Activated T-cell treated with anti-CD3 and anti-CD28 coated beads, Interleukin-2, amount 50 U/mL, for 1 hour (primary cell): ENCODE measurements at regions not wholly inside any gene's neighbourhood (a gene's known extent, or its start where the extent isn't known, plus 50 kb on each side); places are given as distances from the start of the nearest gene placed in this dataset.
"Not testable (repeated sequence)": the region's sequence is repeated elsewhere in the genome, so short reads cannot be mapped to it uniquely, and the experiment has no call there.

Experiments used
- DNase-seq: peaks from one replicate; pipeline ENCODE4 v3.0.0-alpha.2; 2020

GRCh38 chr16:59913666-59914065, 1179.5 kb upstream of the GOT2 start:
- no peak for DNase-seq

GRCh38 chr16:59909262-59909661, 1175.1 kb upstream of the GOT2 start:
- no peak for DNase-seq

GRCh38 chr16:59907611-59908010, 1173.5 kb upstream of the GOT2 start:
- DNase-seq, result no peak

- no peak for DNase-seq
These were observed 1171.5 kb upstream of the GOT2 start for GRCh38 chr16:59905606-59906005.

- DNase-seq, result no peak
These were observed 1171.0 kb upstream of the GOT2 start for GRCh38 chr16:59905131-59905530.

GRCh38 chr16:59899940-59900339, 1165.8 kb upstream of the GOT2 start:
- no peak for DNase-seq

- DNase-seq, result no peak
These were observed 1158.3 kb upstream of the GOT2 start for GRCh38 chr16:59892376-59892775.

GRCh38 chr16:59887856-59888255, 1153.7 kb upstream of the GOT2 start:
- no peak for DNase-seq

GRCh38 chr16:59886021-59886420, 1151.9 kb upstream of the GOT2 start:
- no peak for DNase-seq

GRCh38 chr16:59881376-59881775, 1147.3 kb upstream of the GOT2 start:
- no peak for DNase-seq

GRCh38 chr16:59880611-59881010, 1146.5 kb upstream of the GOT2 start:
- DNase-seq, result no peak

- no peak for DNase-seq
These were observed 1144.9 kb upstream of the GOT2 start for GRCh38 chr16:59878999-59879398.

GRCh38 chr16:59878479-59878878, 1144.4 kb upstream of the GOT2 start:
- DNase-seq, result no peak

- no peak for DNase-seq
These were observed 1131.0 kb upstream of the GOT2 start for GRCh38 chr16:59864981-59865666.

- no peak for DNase-seq
These were observed 1125.7 kb upstream of the GOT2 start for GRCh38 chr16:59859676-59860402.

GRCh38 chr16:59854846-59855439, 1120.8 kb upstream of the GOT2 start:
- DNase-seq, result no peak

- no peak for DNase-seq
These were observed 1115.6 kb upstream of the GOT2 start for GRCh38 chr16:59849716-59850115.

GRCh38 chr16:59848296-59848695, 1114.2 kb upstream of the GOT2 start:
- no peak for DNase-seq

GRCh38 chr16:59840169-59840568, 1106.1 kb upstream of the GOT2 start:
- DNase-seq, result no peak

GRCh38 chr16:59826767-59827166, 1092.7 kb upstream of the GOT2 start:
- no peak for DNase-seq

GRCh38 chr16:59809488-59809887, 1075.4 kb upstream of the GOT2 start:
- DNase-seq, result not testable (repeated sequence)

GRCh38 chr16:59783191-59783590, 1049.1 kb upstream of the GOT2 start:
- DNase-seq, result no peak

- DNase-seq, result no peak
These were observed 1039.2 kb upstream of the GOT2 start for GRCh38 chr16:59773330-59773729.

- no peak for DNase-seq
These were observed 1025.2 kb upstream of the GOT2 start for GRCh38 chr16:59759296-59759695.
